Stimulated activated CD4-positive, alpha-beta T cell treated with anti-CD3 and anti-CD28 coated beads, Interleukin-2, amount 100 ng/mL, for 4 hours (primary cell): ENCODE measurements at regions not wholly inside any gene's neighbourhood (a gene's known extent, or its start where the extent isn't known, plus 50 kb on each side); places are given as distances from the start of the nearest gene placed in this dataset.
"Not testable (repeated sequence)": the region's sequence is repeated elsewhere in the genome, so short reads cannot be mapped to it uniquely, and the experiment has no call there.

Source experiments
- DNase-seq: peaks from one replicate; pipeline ENCODE4 v3.0.0-alpha.2; 2020; ENCODE audit warnings: low read depth

GRCh38 chr16:88200896-88201185 lies 181.9 kb upstream of the ZNF469 start:
- no peak for DNase-seq

- DNase-seq = not testable (repeated sequence)
Measured at GRCh38 chr16:88201611-88202010, 181.1 kb upstream of the ZNF469 start.

- DNase-seq = no peak
Measured at GRCh38 chr16:88202207-88202745, 180.5 kb upstream of the ZNF469 start.

- not testable (repeated sequence) for DNase-seq
Measured at GRCh38 chr16:88202856-88203681, 179.7 kb upstream of the ZNF469 start.

GRCh38 chr16:88204131-88205110 lies 178.3 kb upstream of the ZNF469 start:
- DNase-seq = not testable (repeated sequence)

- DNase-seq = not testable (repeated sequence)
Measured at GRCh38 chr16:88205482-88205881, 177.3 kb upstream of the ZNF469 start.

GRCh38 chr16:88206006-88206405 lies 176.8 kb upstream of the ZNF469 start:
- DNase-seq = not testable (repeated sequence)

- not testable (repeated sequence) for DNase-seq
Measured at GRCh38 chr16:88206516-88206915, 176.2 kb upstream of the ZNF469 start.

- no peak for DNase-seq
Measured at GRCh38 chr16:88208112-88208511, 174.6 kb upstream of the ZNF469 start.

GRCh38 chr16:88208776-88209175 lies 174.0 kb upstream of the ZNF469 start:
- DNase-seq = not testable (repeated sequence)

- DNase-seq = not testable (repeated sequence)
Measured at GRCh38 chr16:88209579-88209978, 173.2 kb upstream of the ZNF469 start.

- not testable (repeated sequence) for DNase-seq
Measured at GRCh38 chr16:88213937-88214336, 168.8 kb upstream of the ZNF469 start.

- DNase-seq = not testable (repeated sequence)
Measured at GRCh38 chr16:88221001-88221761, 161.6 kb upstream of the ZNF469 start.

GRCh38 chr16:88223696-88224095 lies 159.1 kb upstream of the ZNF469 start:
- not testable (repeated sequence) for DNase-seq

GRCh38 chr16:88224131-88224898 lies 158.4 kb upstream of the ZNF469 start:
- not testable (repeated sequence) for DNase-seq

GRCh38 chr16:88225640-88226230 lies 157.0 kb upstream of the ZNF469 start:
- DNase-seq = not testable (repeated sequence)

GRCh38 chr16:88226302-88226701 lies 156.5 kb upstream of the ZNF469 start:
- not testable (repeated sequence) for DNase-seq

GRCh38 chr16:88227026-88227721 lies 155.6 kb upstream of the ZNF469 start:
- not testable (repeated sequence) for DNase-seq

- DNase-seq = not testable (repeated sequence)
Measured at GRCh38 chr16:88227722-88228482, 154.9 kb upstream of the ZNF469 start.
